SKM-1 (cell line): ENCODE measurements at regions not wholly inside any gene's neighbourhood (a gene's known extent, or its start where the extent isn't known, plus 50 kb on each side); places are given as distances from the start of the nearest gene placed in this dataset.
"Not testable (repeated sequence)": the region's sequence is repeated elsewhere in the genome, so short reads cannot be mapped to it uniquely, and the experiment has no call there.

Source experiments
- DNase-seq: peaks from one replicate; lab custom pipeline; 2025; ENCODE audit not compliant: unreplicated experiment; lab: John Stamatoyannopoulos, UW

GRCh38 chr1:232364654-232365382, 265.1 kb downstream of the SIPA1L2 start:
- DNase-seq: no peak

- DNase-seq: no peak
Measured at GRCh38 chr1:232363008-232363407, 266.9 kb downstream of the SIPA1L2 start.

DNA sequence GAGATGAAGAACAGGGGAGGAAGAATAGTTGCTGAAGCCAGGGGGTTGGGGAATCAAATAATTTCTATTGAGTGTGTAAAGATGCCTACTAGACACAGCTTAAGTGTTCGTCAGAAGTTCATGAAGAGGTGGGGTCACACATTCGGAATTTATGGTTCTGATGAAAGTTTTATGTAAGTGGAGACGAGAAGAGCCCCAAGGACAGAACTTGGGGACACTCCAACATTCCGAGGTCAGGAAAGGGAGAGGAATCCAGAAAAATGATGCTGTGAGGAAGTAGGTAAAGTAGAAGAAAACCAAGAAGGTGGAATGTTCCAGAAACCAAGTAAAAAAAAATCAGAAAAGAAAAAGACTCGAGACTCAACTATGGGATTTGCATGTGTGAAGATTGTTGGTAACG, 272.5 kb downstream of the SIPA1L2 start:
- no peak for DNase-seq

DNA sequence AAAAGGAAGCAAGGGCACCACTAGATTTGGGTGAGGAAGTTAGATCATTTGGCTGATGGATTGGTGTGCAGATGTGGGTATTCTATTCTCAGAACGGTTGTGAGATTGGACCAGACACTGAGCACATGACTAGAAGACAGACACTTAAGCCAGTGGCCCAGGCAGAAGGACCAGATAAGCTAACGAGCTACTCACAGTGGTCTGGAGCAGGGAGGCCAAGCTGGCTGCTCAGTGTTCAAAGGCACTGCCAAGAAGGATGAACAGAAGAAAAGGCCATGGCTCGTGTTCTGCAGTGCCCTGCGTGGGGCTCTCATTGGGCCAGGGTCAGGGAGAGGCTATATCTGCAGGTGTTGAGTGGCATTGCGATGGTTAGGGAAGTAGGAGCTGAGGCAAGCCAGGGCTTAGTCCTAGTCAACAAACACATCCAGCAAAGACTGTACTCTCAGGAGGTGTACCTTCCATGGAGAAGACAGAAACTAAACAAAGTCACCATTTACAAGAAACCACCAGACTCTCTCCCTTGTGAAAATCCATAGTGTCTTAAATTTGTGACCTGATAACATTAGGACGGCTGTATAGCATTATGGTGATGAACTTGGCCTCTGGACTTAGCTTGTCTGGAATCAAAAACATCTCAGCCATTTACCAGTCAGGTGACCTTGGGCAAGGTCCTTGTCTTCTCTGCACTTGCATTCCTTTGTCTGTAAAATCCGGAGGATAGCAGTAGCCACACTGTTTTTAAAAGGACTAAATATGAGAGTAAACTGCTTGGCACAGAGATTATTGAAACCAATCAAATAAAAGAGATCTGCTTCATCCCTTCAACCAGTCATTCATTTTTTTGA, 274.5 kb downstream of the SIPA1L2 start:
- DNase-seq: no peak

DNA sequence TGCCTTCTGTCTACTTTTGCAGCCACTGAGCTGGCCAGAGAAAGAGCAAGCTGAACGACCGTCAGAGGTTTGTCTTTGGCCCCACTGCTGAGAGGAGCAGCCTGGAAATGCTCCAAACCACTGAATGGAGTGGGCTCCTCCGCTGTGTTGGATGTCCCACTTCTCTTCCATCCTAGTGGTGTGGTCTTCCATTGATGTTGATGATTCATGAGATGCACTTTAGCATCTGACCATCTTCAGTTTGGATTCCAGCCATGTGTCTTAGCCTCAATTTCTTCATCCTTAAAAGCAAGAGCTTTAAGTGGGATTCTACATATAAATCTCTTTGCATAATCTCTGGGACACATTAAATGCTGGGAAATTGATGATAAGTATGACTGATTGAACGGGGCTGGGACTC, 276.9 kb downstream of the SIPA1L2 start:
- DNase-seq: no peak

GRCh38 chr1:232352366-232352765, 277.6 kb downstream of the SIPA1L2 start:
- DNase-seq: no peak

GRCh38 chr1:232351335-232351734, 278.6 kb downstream of the SIPA1L2 start:
- no peak for DNase-seq

GRCh38 chr1:232346844-232347243, 283.1 kb downstream of the SIPA1L2 start:
- no peak for DNase-seq

- DNase-seq: no peak
Measured at GRCh38 chr1:232344791-232345399, 285.0 kb downstream of the SIPA1L2 start.

DNA sequence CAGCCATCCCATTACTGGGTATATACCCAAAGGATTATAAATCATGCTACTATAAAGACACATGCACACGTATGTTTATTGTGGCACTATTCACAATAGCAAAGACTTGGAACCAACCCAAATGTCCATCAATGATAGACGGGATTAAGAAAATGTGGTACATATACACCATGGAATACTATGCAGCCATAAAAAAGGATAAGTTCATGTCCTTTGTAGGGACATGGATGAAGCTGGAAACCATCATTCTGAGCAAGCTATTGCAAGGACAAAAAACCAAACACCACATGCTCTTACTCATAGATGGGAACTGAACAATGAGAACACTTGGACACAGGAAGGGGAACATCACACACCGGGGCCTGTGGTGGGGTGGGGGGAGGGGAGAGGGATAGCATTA, 285.7 kb downstream of the SIPA1L2 start:
- not testable (repeated sequence) for DNase-seq

DNA sequence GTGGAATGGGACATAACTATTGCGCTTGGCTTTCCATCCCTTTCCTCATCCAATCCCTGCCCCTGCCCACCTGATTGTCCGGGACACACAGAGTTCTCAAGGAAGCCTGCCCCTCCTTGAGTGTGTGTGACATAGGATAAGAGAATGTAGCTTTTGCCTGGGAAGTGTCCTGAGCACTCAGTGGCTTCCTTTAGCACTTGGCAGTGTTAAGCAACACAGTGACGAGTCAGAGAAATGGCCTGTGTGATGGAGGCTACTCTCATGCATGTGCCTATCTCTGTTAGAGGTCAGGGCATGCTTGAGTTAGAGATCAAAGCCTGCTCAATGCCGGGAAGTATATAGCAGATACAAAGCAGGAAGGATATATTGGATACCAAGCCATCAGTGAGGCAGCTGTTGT, 289.5 kb downstream of the SIPA1L2 start:
- DNase-seq: no peak

DNA sequence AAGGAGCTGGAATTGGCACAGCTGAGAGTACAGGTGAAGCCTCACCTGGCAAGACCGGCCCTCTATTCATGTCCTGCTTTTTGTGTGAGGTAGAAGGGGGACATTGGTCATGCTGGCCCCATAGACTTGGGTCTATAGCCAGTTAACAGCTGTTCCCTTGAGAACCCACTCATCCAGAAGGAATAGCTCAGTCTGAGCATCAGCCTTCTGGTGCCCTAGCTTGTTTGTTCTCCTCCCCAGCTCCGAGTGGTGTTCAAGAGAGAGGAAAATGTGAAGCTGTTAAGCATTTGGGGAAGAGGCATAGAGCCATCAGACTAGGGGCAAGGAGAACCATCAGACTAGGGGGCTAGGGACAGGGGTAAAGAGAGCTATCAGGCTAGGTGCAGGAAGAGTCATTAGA, 290.9 kb downstream of the SIPA1L2 start:
- no peak for DNase-seq

DNA sequence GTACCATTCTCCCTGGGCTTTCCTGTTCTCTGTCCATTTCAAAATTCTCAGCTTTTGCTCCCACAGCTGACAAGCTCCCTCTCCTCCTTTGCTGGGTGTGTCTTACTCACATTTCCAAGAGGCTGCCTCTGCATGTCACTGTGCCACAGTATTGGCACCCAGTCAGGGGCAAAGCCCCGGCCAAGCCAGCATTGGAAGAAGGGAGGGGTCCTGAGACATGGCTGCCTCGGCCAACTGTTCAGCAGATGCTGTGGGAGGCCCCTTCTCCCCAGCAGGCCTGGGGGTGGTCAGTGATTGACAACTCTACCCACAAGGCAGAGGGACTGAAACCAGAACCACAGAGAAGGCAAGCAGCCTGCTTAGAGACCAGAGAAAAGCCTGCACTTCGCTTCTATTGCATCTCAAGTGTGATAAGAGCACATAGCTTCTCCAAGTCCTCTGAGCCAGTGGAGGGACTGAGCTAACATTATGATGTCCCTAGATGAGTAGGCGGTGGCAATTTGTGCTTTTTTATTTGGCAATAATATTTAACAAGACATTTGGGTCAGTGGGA, 294.1 kb downstream of the SIPA1L2 start:
- no peak for DNase-seq

GRCh38 chr1:232335261-232335660, 294.7 kb downstream of the SIPA1L2 start:
- DNase-seq: no peak

DNA sequence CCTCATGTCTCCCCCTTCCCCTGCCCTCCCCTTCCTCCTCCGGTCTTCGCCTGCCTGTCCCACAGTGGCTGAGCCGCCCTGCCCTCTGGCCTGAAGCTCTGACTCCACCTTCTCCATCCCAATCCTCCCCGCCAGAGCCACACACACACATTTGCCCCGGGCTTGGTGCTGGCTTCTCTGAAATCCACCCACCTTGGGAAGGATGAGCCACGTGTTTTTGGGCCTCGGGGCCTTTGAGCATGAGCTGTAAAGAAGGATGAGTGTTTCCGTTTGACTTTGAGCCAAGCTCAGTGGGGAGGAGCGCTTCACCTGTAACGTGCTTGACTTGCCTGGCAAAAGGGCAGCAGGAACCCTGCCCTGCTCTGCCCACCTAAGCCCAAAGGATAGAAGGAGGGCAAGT, 295.1 kb downstream of the SIPA1L2 start:
- DNase-seq: no peak

DNA sequence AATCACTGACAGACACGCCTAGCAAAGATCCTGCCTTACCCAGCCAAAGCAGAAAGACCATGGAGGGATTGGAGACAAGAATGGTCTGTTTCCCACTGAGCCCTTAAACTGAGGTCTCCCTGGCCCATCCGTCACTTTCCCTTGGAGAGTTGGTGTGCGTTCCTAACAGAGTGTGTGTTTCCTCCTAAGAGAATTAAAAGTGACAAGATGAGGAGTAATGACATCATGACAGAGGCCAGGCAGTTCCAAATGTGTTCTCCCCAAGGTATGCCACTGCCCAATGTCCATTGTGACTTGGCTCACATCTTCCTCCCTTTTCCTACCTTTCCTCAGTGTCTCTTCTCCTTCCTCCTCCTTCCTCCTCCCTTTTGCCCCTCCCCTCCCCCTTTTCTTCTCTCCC, 295.7 kb downstream of the SIPA1L2 start:
- no peak for DNase-seq

GRCh38 chr1:232333419-232333767, 296.5 kb downstream of the SIPA1L2 start:
- no peak for DNase-seq

DNA sequence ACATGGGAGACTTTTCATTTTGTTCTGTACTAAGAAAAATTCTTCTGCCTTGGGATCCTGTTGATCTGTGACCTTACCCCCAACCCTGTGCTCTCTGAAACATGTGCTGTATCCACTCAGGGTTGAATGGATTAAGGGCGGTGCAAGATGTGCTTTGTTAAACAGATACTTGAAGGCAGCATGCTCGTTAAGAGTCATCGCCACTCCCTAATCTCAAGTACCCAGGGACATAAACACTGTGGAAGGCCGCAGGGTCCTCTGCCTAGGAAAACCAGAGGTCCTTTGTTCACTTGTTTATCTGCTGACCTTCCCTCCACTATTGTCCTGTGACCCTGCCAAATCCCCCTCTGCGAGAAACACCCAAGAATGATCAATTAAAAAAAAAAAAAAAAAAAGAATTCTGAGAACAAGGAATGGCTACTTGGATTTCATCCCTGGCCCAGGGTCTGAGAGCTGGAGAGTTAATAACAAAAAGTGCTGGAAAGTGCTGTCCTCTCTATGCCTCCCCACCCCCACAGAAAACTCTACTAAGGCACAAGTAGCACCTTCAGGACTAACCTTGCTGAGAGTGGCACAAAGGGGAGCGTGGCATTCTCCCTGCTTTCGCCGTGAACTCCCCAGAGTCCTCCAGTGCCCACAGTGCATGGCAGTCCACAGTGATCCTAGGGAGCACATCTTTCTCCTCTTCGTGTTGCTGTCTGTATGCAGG, 297.1 kb downstream of the SIPA1L2 start:
- not testable (repeated sequence) for DNase-seq

- DNase-seq: no peak
Measured at GRCh38 chr1:232329103-232329813, 300.7 kb downstream of the SIPA1L2 start.

DNA sequence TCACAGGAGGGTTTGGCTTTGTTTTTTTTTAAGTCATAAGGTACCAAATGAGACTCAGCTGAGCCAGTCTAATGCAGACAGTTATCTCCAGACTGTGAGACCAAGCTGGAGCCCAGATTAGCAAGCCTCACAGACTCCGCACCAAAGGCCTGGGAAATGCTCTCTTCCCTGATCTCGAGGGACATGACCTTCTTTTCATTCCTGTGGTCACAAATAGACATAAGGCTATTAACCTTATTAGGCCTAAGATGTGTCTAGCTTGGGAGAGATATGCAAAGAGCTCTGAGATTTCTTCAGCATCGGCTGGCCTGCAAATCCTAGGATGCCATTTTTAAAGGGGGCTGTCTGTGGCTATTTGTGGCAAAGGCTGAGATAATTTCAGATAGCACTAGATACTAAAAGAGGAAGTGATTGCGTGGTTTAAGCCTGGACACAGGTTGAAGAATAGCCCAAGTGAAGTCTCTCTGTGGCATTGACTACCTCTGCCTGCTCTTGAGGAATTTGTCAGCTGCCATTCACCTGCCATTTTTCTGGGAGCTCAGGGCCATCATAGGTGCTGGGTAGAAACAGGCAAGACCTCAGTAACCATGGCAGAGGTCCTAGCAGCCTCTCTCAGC, 301.3 kb downstream of the SIPA1L2 start:
- DNase-seq: no peak
